ENCODE measurements at regions not wholly inside any gene's neighbourhood (a gene's known extent, or its start where the extent isn't known, plus 50 kb on each side); places are given as distances from the start of the nearest gene placed in this dataset.

GRCh38 chr2:240246173-240246820 lies 105.8 kb upstream of the OTOS start:
- no peak for TF ChIP-seq POLR2A (IDR thresholded peaks at IDR 0.05)
- no peak for TF ChIP-seq CTCF (IDR thresholded peaks at IDR 0.05)

All from right lobe of liver (tissue), 4 donors.